Ascending aorta (tissue), 2 donors: ENCODE measurements at regions not wholly inside any gene's neighbourhood (a gene's known extent, or its start where the extent isn't known, plus 50 kb on each side); places are given as distances from the start of the nearest gene placed in this dataset.

ENCODE experiments used
- DNase-seq, 2 donors: peaks; one replicate each; pipeline ENCODE4 v3.0.0-alpha.2; 2019; ENCODE audit warnings: low spot score in 2 of 2
- H3K27ac ChIP-seq, 2 donors: fragments of 200-600 bp; sonication (generic); one replicate each; pipeline ENCODE4 v1.5.1; 2016 to 2017; ENCODE audit warnings: mild to moderate bottlenecking in 1 of 2
- H3K27me3 ChIP-seq: fragments of 200-600 bp; sonication (generic); one replicate; pipeline ENCODE4 v1.5.1; 2017
- H3K36me3 ChIP-seq, 2 donors: fragments of 200-600 bp; sonication (generic); one replicate each; pipeline ENCODE4 v1.5.1; 2016
- H3K4me1 ChIP-seq, 2 donors: fragments of 200-600 bp; sonication (generic); one replicate each; pipeline ENCODE4 v1.5.1; 2016 to 2017; ENCODE audit warnings: mild to moderate bottlenecking in 1 of 2
- H3K4me3 ChIP-seq, 2 donors: fragments of 200-600 bp; sonication (generic); one replicate each; pipeline ENCODE4 v1.5.1; 2016 to 2017; ENCODE audit warnings: mild to moderate bottlenecking in 1 of 2
- H3K9me3 ChIP-seq, 2 donors: fragments of 200-600 bp; sonication (generic); one replicate each; pipeline ENCODE4 v1.5.1; 2016
- CTCF ChIP-seq, 3 experiments: fragments of 200-600 bp in 2 of 3; fragments of 450-650 bp in 1 of 3; sonication (generic) in 2 of 3; IDR thresholded peaks; one replicate each; pipeline ENCODE4 v1.5.1; 2016 to 2019; ENCODE audit warnings: antibody characterized with exemption in 3 of 3, mild to moderate bottlenecking in 1 of 3, moderate library complexity in 1 of 3
- intact Hi-C: fragments of 100-400 bp; cut with DNase I; formaldehyde crosslinking; loops from one replicate; pipeline ENCODE4 v1.15.1; 2023

- TF ChIP-seq CTCF (IDR thresholded peaks at IDR 0.05): peak; percentile 19 to 41 (median 29)
Observed at GRCh38 chr5:42912184-42912798, 100.6 kb upstream of the SELENOP start.

DNA sequence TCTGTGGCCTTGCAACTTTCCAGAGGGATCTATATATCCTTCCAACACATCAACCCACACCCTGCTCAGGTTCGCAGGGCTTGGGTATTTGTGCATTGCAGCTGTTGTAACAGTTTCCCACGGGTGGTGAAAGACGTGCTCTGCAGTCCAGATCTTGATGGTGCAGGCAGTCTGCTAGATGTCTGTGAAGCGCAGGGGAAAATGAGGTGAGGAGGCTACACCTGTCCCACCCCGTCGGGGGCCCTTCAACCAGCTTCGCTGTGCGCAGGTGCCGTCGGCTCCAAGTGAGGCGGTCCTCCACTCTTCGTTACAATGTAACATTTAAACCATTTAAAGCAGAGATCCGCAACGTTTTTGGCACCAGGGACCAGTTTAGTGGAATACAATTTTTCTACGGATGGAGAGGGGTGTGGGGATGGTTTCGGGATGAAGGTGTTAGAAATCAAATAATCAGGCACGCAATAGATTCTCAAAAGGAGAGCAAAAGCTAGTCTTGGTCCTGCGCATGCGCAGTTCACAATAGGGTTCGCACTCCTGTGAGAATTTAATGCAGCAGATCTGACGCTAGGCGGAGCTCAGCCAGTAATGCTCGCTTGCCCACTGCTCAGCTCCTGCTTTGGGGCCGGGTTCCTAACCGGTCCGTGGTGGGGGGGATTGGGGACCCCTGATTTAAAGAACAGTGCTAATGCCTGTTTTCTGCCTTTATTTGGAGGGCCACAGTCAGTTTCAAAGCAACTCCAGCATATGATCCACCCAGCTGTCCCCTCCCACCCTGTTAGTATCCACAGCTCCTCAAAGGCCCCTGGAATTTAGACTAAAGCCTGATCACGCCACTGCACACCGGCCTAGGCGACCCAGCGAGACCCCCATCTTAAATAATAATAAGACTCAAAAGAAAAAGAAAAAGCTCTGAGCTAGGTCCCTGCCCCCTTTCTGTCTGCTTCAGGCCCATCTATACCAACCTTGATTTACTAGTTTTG lies 97.1 kb upstream of the SELENOP start:
- intact Hi-C loops: loop anchor here (1.0 to 2.0 kb wide), 5 partner anchors 42 to 197 kb away; partner anchors contain the start of gene ANXA2R
- H3K4me1 ChIP-seq: peaks cover 0 to 5% of the 10 kb centered on the region in 2 donors
- no peaks in the 10 kb centered on the region for H3K36me3 ChIP-seq
- no peak overlapping the region for H3K27ac ChIP-seq
- H3K27me3 ChIP-seq: no peaks in the 10 kb centered on the region
- peak; percentile 50 to 94 for DNase-seq
- no peaks in the 10 kb centered on the region for H3K9me3 ChIP-seq
- TF ChIP-seq CTCF (IDR thresholded peaks at IDR 0.05): peak; percentile 76 to 87 (median 78)
- peak overlapping the region; percentile 49 to 63 for H3K4me3 ChIP-seq

More at GRCh38 chr5:42912184-42912798, 100.6 kb upstream of the SELENOP start:
- no peak for DNase-seq
- intact Hi-C loops: no loop called here
- no peaks in the 10 kb centered on the region for H3K36me3 ChIP-seq
- no peaks in the 10 kb centered on the region for H3K9me3 ChIP-seq
- H3K27me3 ChIP-seq: no peaks in the 10 kb centered on the region
- H3K27ac ChIP-seq: no peak overlapping the region
- H3K4me1 ChIP-seq: peaks cover 0 to 5% of the 10 kb centered on the region in 2 donors
- no peak overlapping the region for H3K4me3 ChIP-seq

DNA sequence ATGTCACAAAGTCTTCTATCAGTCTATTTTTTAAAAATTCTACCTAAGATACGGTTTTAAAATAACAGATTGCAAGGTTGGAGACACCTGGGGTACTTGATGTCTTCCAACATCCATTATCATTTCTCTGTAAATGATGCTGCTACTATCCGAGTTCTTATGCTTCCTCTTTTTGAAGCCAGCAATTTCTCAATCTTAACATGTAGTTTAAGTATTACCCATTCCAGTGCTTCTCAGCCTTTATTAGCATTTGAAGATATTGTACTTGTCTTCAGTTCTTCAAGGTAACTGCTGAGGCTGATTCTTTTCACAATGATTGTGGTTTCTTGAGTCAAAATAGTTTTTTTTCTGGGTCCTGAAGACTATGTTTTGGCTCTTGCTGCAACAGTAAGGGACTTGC lies 96.4 kb upstream of the SELENOP start:
- no peak for TF ChIP-seq CTCF (IDR thresholded peaks at IDR 0.05)

GRCh38 chr5:42905827-42906226 lies 94.1 kb upstream of the SELENOP start:
- intact Hi-C loops: no loop called here

More for the DNA sequence above, 96.4 kb upstream of the SELENOP start:
- Histone ChIP-seq H3K27ac (no peak overlapping the region), H3K4me3 (peak overlapping the region; percentile 49 to 63), H3K4me1 (peaks cover 0 to 5% of the 10 kb centered on the region in 2 donors), H3K9me3 (no peaks in the 10 kb centered on the region), H3K27me3 (no peaks in the 10 kb centered on the region), H3K36me3 (no peaks in the 10 kb centered on the region)
- intact Hi-C loops: loop anchor here (2.0 kb wide), 3 partner anchors 43 to 159 kb away; no protein-coding TSS in a partner anchor
- no peak for DNase-seq

GRCh38 chr5:42900734-42901133 lies 89.0 kb upstream of the SELENOP start:
- TF ChIP-seq CTCF (IDR thresholded peaks at IDR 0.05): no peak
- H3K4me3 ChIP-seq: no peak overlapping the region
- H3K4me1 ChIP-seq: no peaks in the 10 kb centered on the region
- no peak overlapping the region for H3K27ac ChIP-seq
- H3K9me3 ChIP-seq: no peaks in the 10 kb centered on the region
- no peaks in the 10 kb centered on the region for H3K27me3 ChIP-seq
- intact Hi-C loops: no loop called here
- no peak for DNase-seq
- no peaks in the 10 kb centered on the region for H3K36me3 ChIP-seq

More at GRCh38 chr5:42905827-42906226, 94.1 kb upstream of the SELENOP start:
- Histone ChIP-seq H3K4me3 (no peak overlapping the region), H3K27me3 (no peaks in the 10 kb centered on the region), H3K36me3 (no peaks in the 10 kb centered on the region), H3K9me3 (no peaks in the 10 kb centered on the region), H3K27ac (no peak overlapping the region), H3K4me1 (peaks cover 0 to 5% of the 10 kb centered on the region in 2 donors)
- no peak for DNase-seq
- no peak for TF ChIP-seq CTCF (IDR thresholded peaks at IDR 0.05)
